Osteoblast (primary cell): ENCODE measurements at regions not wholly inside any gene's neighbourhood (a gene's known extent, or its start where the extent isn't known, plus 50 kb on each side); places are given as distances from the start of the nearest gene placed in this dataset.

ENCODE experiments used
- DNase-seq: peaks from one replicate; pipeline ENCODE4 v3.0.0; 2011; ENCODE audit warnings: low spot score, mixed read lengths; ENCODE audit not compliant: insufficient read length; ENCODE audit errors: missing footprints
- H2AFZ ChIP-seq: 2 replicates; pipeline ENCODE4 v1.6.0; 2011; ENCODE audit warnings: mild to moderate bottlenecking, low read length
- H3K27ac ChIP-seq: 2 replicates; pipeline ENCODE4 v1.5.1; 2011; ENCODE audit warnings: mild to moderate bottlenecking, low read depth, low read length, moderate library complexity
- H3K27me3 ChIP-seq: 2 replicates; pipeline ENCODE4 v1.6.0; 2012; ENCODE audit warnings: mild to moderate bottlenecking, control low read depth, inconsistent platforms, low read length, moderate library complexity; ENCODE audit not compliant: insufficient read depth
- H3K36me3 ChIP-seq: 2 replicates; pipeline ENCODE4 v1.5.1; 2011; ENCODE audit warnings: mild to moderate bottlenecking, low read length, control low read depth, moderate library complexity; ENCODE audit not compliant: insufficient read depth
- H3K4me1 ChIP-seq: 2 replicates; pipeline ENCODE4 v1.5.1; 2011; ENCODE audit warnings: mild to moderate bottlenecking, low read length, control low read depth, moderate library complexity; ENCODE audit not compliant: insufficient read depth
- H3K4me2 ChIP-seq: 2 replicates; pipeline ENCODE4 v1.6.0; 2011; ENCODE audit warnings: mild to moderate bottlenecking, low read length; ENCODE audit not compliant: insufficient read depth
- H3K4me3 ChIP-seq: fragments of 200-600 bp; sonication (generic); 3 replicates; pipeline ENCODE4 v1.5.1; 2012; ENCODE audit warnings: mild to moderate bottlenecking, low read length, inconsistent platforms; ENCODE audit not compliant: insufficient read depth
- H3K79me2 ChIP-seq: 2 replicates; pipeline ENCODE4 v1.6.0; 2012; ENCODE audit warnings: mild to moderate bottlenecking, low read length, control low read depth, inconsistent platforms; ENCODE audit not compliant: insufficient read depth
- H3K9me3 ChIP-seq: 2 replicates; pipeline ENCODE4 v1.5.1; 2011; ENCODE audit warnings: low read depth, low read length, control low read depth
- H4K20me1 ChIP-seq: 2 replicates; pipeline ENCODE4 v1.6.0; 2012; ENCODE audit warnings: mild to moderate bottlenecking, low read length, control low read depth; ENCODE audit not compliant: insufficient read depth
- TF ChIP-seq, protein P1 (sequence below): IDR thresholded peaks from 2 replicates; pipeline ENCODE4 v1.5.1; 2011; ENCODE audit warnings: mild to moderate bottlenecking, low read depth, low read length, moderate library complexity; ENCODE audit errors: extremely low read depth

DNA sequence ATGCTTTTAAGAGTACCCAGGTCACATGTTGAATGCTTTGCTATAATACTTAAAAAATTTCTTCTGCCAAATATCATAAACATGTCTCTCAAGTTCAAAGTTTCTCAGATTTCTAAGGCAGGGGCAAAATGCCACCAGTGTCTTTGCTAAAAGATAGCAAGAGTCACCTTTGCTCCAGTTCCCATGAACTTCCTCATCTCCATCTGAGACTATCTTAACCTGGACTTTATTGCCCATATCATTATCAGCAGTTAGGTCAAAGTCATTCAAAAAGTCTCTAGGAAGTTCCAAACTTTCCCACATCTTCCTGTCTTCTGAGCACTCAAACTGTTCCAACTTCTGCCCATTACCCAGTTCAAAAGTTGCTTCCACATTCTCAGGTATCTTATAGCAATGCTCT is 307.6 kb upstream of the TNC start:
- no peaks in the 10 kb centered on the region for H3K27me3 ChIP-seq
- no peaks in the 10 kb centered on the region for H3K9me3 ChIP-seq
- no peaks in the 10 kb centered on the region for H3K79me2 ChIP-seq
- H3K4me3 ChIP-seq: no peak overlapping the region
- H3K4me2 ChIP-seq: no peak overlapping the region
- TF ChIP-seq, protein P1, sequence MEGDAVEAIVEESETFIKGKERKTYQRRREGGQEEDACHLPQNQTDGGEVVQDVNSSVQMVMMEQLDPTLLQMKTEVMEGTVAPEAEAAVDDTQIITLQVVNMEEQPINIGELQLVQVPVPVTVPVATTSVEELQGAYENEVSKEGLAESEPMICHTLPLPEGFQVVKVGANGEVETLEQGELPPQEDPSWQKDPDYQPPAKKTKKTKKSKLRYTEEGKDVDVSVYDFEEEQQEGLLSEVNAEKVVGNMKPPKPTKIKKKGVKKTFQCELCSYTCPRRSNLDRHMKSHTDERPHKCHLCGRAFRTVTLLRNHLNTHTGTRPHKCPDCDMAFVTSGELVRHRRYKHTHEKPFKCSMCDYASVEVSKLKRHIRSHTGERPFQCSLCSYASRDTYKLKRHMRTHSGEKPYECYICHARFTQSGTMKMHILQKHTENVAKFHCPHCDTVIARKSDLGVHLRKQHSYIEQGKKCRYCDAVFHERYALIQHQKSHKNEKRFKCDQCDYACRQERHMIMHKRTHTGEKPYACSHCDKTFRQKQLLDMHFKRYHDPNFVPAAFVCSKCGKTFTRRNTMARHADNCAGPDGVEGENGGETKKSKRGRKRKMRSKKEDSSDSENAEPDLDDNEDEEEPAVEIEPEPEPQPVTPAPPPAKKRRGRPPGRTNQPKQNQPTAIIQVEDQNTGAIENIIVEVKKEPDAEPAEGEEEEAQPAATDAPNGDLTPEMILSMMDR: no peak
- H2AFZ ChIP-seq: no peak overlapping the region
- no peak overlapping the region for H3K27ac ChIP-seq
- H3K36me3 ChIP-seq: no peaks in the 10 kb centered on the region
- peaks cover 17% of the 10 kb centered on the region for H3K4me1 ChIP-seq
- H4K20me1 ChIP-seq: no peaks in the 10 kb centered on the region
- no peak for DNase-seq

DNA sequence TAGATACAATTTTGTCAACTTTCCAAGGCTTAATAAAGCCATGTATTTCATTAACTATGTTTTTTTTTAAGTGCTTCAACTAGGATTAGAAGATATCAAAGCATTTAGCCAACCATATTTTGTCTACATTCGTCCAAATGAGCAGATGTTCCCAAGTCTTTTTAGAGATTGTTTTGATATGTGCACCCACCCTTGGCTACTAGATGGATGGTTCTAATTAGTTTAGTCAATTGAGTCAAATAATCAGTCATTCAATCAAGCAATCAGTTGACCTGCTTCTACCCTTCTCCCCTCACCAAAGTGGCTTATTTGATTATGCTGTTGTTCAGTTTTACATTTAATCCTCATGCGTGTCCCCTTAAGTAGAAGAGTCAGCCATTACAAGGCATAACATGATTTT is 319.5 kb upstream of the TNC start:
- no peak for DNase-seq
- TF ChIP-seq, protein P1: no peak
- H2AFZ ChIP-seq: no peak overlapping the region
- no peaks in the 10 kb centered on the region for H3K79me2 ChIP-seq
- no peak overlapping the region for H3K27ac ChIP-seq
- H3K4me1 ChIP-seq: no peaks in the 10 kb centered on the region
- no peak overlapping the region for H3K4me2 ChIP-seq
- no peak overlapping the region for H3K4me3 ChIP-seq
- H3K27me3 ChIP-seq: no peaks in the 10 kb centered on the region
- H3K36me3 ChIP-seq: no peaks in the 10 kb centered on the region
- no peaks in the 10 kb centered on the region for H3K9me3 ChIP-seq
- H4K20me1 ChIP-seq: no peaks in the 10 kb centered on the region

DNA sequence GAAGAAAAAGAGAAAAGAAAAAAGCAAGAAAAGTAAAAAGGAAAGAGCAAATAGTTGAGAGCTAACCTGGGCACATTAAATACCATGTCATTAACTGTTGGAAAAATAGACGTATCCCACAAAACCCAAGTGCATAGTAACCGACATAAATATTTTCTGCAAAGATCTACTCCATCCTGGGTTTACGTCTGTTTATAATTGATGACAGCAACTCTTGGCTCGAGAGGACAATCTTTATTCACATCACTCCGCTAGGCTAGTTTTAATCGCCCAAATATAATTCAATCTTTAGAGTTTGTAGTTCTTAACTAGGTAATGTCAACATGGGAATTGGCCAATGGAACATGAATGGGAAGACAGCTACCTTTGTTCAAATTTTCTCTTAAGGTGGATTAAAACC is 321.7 kb upstream of the TNC start:
- no peaks in the 10 kb centered on the region for H3K4me1 ChIP-seq

DNA sequence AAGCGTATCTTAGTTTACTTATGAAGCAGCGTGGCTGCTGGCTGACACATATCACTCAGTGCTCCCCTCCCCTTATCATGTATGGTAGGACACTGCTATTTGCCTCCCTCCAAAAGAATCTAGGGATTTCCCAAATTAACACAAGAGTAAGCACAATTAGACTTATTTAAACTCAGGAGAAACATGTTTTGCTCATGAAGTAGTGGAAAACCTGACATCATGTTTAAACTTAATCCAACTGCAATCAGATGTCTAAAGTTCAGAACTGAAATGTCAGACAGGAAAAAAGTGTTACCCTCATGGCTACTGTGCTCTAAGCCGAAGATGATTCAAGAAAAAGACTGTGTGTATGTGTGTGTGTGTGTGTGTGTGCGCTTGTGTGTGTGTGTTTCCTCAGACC is 324.1 kb upstream of the TNC start:
- no peaks in the 10 kb centered on the region for H3K79me2 ChIP-seq
- TF ChIP-seq, protein P1: no peak
- H3K27ac ChIP-seq: no peak overlapping the region
- DNase-seq: no peak
- no peak overlapping the region for H3K4me3 ChIP-seq
- H3K27me3 ChIP-seq: no peaks in the 10 kb centered on the region
- H3K9me3 ChIP-seq: no peaks in the 10 kb centered on the region
- H3K4me1 ChIP-seq: peaks cover 6% of the 10 kb centered on the region
- no peak overlapping the region for H3K4me2 ChIP-seq
- H4K20me1 ChIP-seq: no peaks in the 10 kb centered on the region
- H3K36me3 ChIP-seq: no peaks in the 10 kb centered on the region
- H2AFZ ChIP-seq: no peak overlapping the region

More for the DNA sequence above, 321.7 kb upstream of the TNC start:
- Histone ChIP-seq H2AFZ (no peak overlapping the region), H3K36me3 (no peaks in the 10 kb centered on the region), H3K27me3 (no peaks in the 10 kb centered on the region), H3K4me3 (no peak overlapping the region), H3K4me2 (no peak overlapping the region), H4K20me1 (no peaks in the 10 kb centered on the region), H3K79me2 (no peaks in the 10 kb centered on the region), H3K27ac (no peak overlapping the region), H3K9me3 (no peaks in the 10 kb centered on the region)
- TF ChIP-seq, protein P1: no peak
- no peak for DNase-seq
